ENCODE measurements at regions not wholly inside any gene's neighbourhood (a gene's known extent, or its start where the extent isn't known, plus 50 kb on each side); places are given as distances from the start of the nearest gene placed in this dataset.
"Not testable (repeated sequence)": the region's sequence is repeated elsewhere in the genome, so short reads cannot be mapped to it uniquely, and the experiment has no call there.

- Histone ChIP-seq H3K4me3 (ENCODE audit: low read length) (no peak overlapping the region), H3K27ac (ENCODE audit: low read depth, low read length) (no peak overlapping the region), H3K36me3 (ENCODE audit: insufficient read depth, low read length) (no peaks in the 10 kb centered on the region), H3K9me3 (ENCODE audit: low read length) (no peaks in the 10 kb centered on the region), H3K4me1 (ENCODE audit: insufficient read depth, low read length) (no peaks in the 10 kb centered on the region), H3K27me3 (ENCODE audit: insufficient read depth, low read length, poor library complexity, severe bottlenecking) (no peaks in the 10 kb centered on the region)
- Mint-ChIP-seq H3K4me1 (no peaks in the 10 kb centered on the region), H3K4me3 (no peak overlapping the region), H3K27ac (no peak overlapping the region), H3K9me3 (peaks cover 0 to 5% (median 2%) of the 10 kb centered on the region in 5 donors), H3K36me3 (no peaks in the 10 kb centered on the region), H3K27me3 (no peaks in the 10 kb centered on the region)
- CTCF ChIA-PET: no interaction called here
- DNase-seq: no peak
- POLR2A ChIA-PET: no interaction called here
Measured at GRCh38 chr6:85006362-85006761, 242.0 kb upstream of the TBX18 start.

GRCh38 chr6:85005494-85005893 is 241.1 kb upstream of the TBX18 start:
- H3K4me1 Mint-ChIP-seq: no peaks in the 10 kb centered on the region
- no peaks in the 10 kb centered on the region for H3K9me3 ChIP-seq (ENCODE audit: low read length)
- no peak for DNase-seq
- H3K27ac ChIP-seq (ENCODE audit: low read depth, low read length): no peak overlapping the region
- ChIA-PET POLR2A (no interaction called here), CTCF (no interaction called here)
- no peaks in the 10 kb centered on the region for H3K36me3 Mint-ChIP-seq
- H3K27me3 Mint-ChIP-seq: no peaks in the 10 kb centered on the region
- H3K27ac Mint-ChIP-seq: no peak overlapping the region
- no peak overlapping the region for H3K4me3 ChIP-seq (ENCODE audit: low read length)
- no peaks in the 10 kb centered on the region for H3K27me3 ChIP-seq (ENCODE audit: insufficient read depth, low read length, poor library complexity, severe bottlenecking)
- H3K36me3 ChIP-seq (ENCODE audit: insufficient read depth, low read length): no peaks in the 10 kb centered on the region
- H3K4me3 Mint-ChIP-seq: no peak overlapping the region
- H3K9me3 Mint-ChIP-seq: peaks cover 0 to 5% (median 2%) of the 10 kb centered on the region in 5 donors
- H3K4me1 ChIP-seq (ENCODE audit: insufficient read depth, low read length): no peaks in the 10 kb centered on the region

GRCh38 chr6:85004361-85004995 is 240.1 kb upstream of the TBX18 start:
- no peaks in the 10 kb centered on the region for H3K27me3 Mint-ChIP-seq
- Histone ChIP-seq H3K36me3 (ENCODE audit: insufficient read depth, low read length) (no peaks in the 10 kb centered on the region), H3K4me1 (ENCODE audit: insufficient read depth, low read length) (no peaks in the 10 kb centered on the region), H3K27ac (ENCODE audit: low read depth, low read length) (no peak overlapping the region), H3K27me3 (ENCODE audit: insufficient read depth, low read length, poor library complexity, severe bottlenecking) (no peaks in the 10 kb centered on the region), H3K9me3 (ENCODE audit: low read length) (no peaks in the 10 kb centered on the region), H3K4me3 (ENCODE audit: low read length) (no peak overlapping the region)
- peaks cover 0 to 5% (median 2%) of the 10 kb centered on the region in 5 donors for H3K9me3 Mint-ChIP-seq
- ChIA-PET POLR2A (no interaction called here), CTCF (no interaction called here)
- no peak overlapping the region for H3K4me3 Mint-ChIP-seq
- no peaks in the 10 kb centered on the region for H3K4me1 Mint-ChIP-seq
- no peak overlapping the region for H3K27ac Mint-ChIP-seq
- DNase-seq: no peak
- no peaks in the 10 kb centered on the region for H3K36me3 Mint-ChIP-seq

- no peaks in the 10 kb centered on the region for H3K36me3 ChIP-seq (ENCODE audit: insufficient read depth, low read length)
- ChIA-PET POLR2A (no interaction called here), CTCF (no interaction called here)
- H3K27ac ChIP-seq (ENCODE audit: low read depth, low read length): no peak overlapping the region
- Mint-ChIP-seq H3K36me3 (no peaks in the 10 kb centered on the region), H3K9me3 (peaks cover 1 to 5% (median 2%) of the 10 kb centered on the region in 5 donors), H3K4me1 (no peaks in the 10 kb centered on the region), H3K27ac (no peak overlapping the region), H3K27me3 (no peaks in the 10 kb centered on the region), H3K4me3 (no peak overlapping the region)
- H3K27me3 ChIP-seq (ENCODE audit: insufficient read depth, low read length, poor library complexity, severe bottlenecking): no peaks in the 10 kb centered on the region
- H3K4me1 ChIP-seq (ENCODE audit: insufficient read depth, low read length): no peaks in the 10 kb centered on the region
- DNase-seq: no peak
- no peak overlapping the region for H3K4me3 ChIP-seq (ENCODE audit: low read length)
- no peaks in the 10 kb centered on the region for H3K9me3 ChIP-seq (ENCODE audit: low read length)
Measured at GRCh38 chr6:85002847-85003246, 238.4 kb upstream of the TBX18 start.

- Histone ChIP-seq H3K9me3 (ENCODE audit: low read length) (no peaks in the 10 kb centered on the region), H3K36me3 (ENCODE audit: insufficient read depth, low read length) (no peaks in the 10 kb centered on the region), H3K4me3 (ENCODE audit: low read length) (no peak overlapping the region), H3K27ac (ENCODE audit: low read depth, low read length) (no peak overlapping the region), H3K4me1 (ENCODE audit: insufficient read depth, low read length) (no peaks in the 10 kb centered on the region), H3K27me3 (ENCODE audit: insufficient read depth, low read length, poor library complexity, severe bottlenecking) (no peaks in the 10 kb centered on the region)
- Mint-ChIP-seq H3K4me1 (no peaks in the 10 kb centered on the region), H3K36me3 (no peaks in the 10 kb centered on the region), H3K27ac (no peak overlapping the region), H3K4me3 (no peak overlapping the region), H3K9me3 (peaks cover 2 to 7% (median 2%) of the 10 kb centered on the region in 5 donors), H3K27me3 (no peaks in the 10 kb centered on the region)
- ChIA-PET POLR2A (no interaction called here), CTCF (no interaction called here)
- no peak for DNase-seq
Measured at GRCh38 chr6:85000001-85000400, 235.6 kb upstream of the TBX18 start.

- CTCF ChIA-PET: no interaction called here
- no peaks in the 10 kb centered on the region for H3K4me1 Mint-ChIP-seq
- DNase-seq: no peak
- Histone ChIP-seq H3K4me3 (ENCODE audit: low read length) (no peak overlapping the region), H3K36me3 (ENCODE audit: insufficient read depth, low read length) (no peaks in the 10 kb centered on the region), H3K27me3 (ENCODE audit: insufficient read depth, low read length, poor library complexity, severe bottlenecking) (no peaks in the 10 kb centered on the region), H3K4me1 (ENCODE audit: insufficient read depth, low read length) (no peaks in the 10 kb centered on the region), H3K9me3 (ENCODE audit: low read length) (no peaks in the 10 kb centered on the region), H3K27ac (ENCODE audit: low read depth, low read length) (no peak overlapping the region)
- H3K36me3 Mint-ChIP-seq: no peaks in the 10 kb centered on the region
- H3K4me3 Mint-ChIP-seq: no peak overlapping the region
- no peaks in the 10 kb centered on the region for H3K27me3 Mint-ChIP-seq
- POLR2A ChIA-PET: no interaction called here
- no peak overlapping the region for H3K27ac Mint-ChIP-seq
- peaks cover under 1 to 7% (median 3%) of the 10 kb centered on the region in 5 donors for H3K9me3 Mint-ChIP-seq
Measured at GRCh38 chr6:84998223-84998622, 233.8 kb upstream of the TBX18 start.

- H3K4me1 Mint-ChIP-seq; H3K27me3 ChIP-seq (ENCODE audit: insufficient read depth, low read length, poor library complexity, severe bottlenecking); DNase-seq; H3K36me3 Mint-ChIP-seq; POLR2A ChIA-PET; H3K4me3 Mint-ChIP-seq; H3K27ac ChIP-seq (ENCODE audit: low read depth, low read length); H3K4me1 ChIP-seq (ENCODE audit: insufficient read depth, low read length); H3K36me3 ChIP-seq (ENCODE audit: insufficient read depth, low read length); H3K27me3 Mint-ChIP-seq; CTCF ChIA-PET; H3K9me3 ChIP-seq (ENCODE audit: low read length); H3K4me3 ChIP-seq (ENCODE audit: low read length); H3K27ac Mint-ChIP-seq: not testable (repeated sequence)
- H3K9me3 Mint-ChIP-seq: peaks cover 10 to 34% (median 29%) of the 10 kb centered on the region in 5 donors
Measured at GRCh38 chr6:84988766-84989165, 224.4 kb upstream of the TBX18 start.

- POLR2A ChIA-PET; DNase-seq; H3K4me3 ChIP-seq (ENCODE audit: low read length); H3K4me1 ChIP-seq (ENCODE audit: insufficient read depth, low read length); H3K36me3 Mint-ChIP-seq; H3K9me3 ChIP-seq (ENCODE audit: low read length); H3K27ac ChIP-seq (ENCODE audit: low read depth, low read length); H3K4me3 Mint-ChIP-seq; H3K27ac Mint-ChIP-seq; H3K27me3 ChIP-seq (ENCODE audit: insufficient read depth, low read length, poor library complexity, severe bottlenecking); H3K36me3 ChIP-seq (ENCODE audit: insufficient read depth, low read length); H3K27me3 Mint-ChIP-seq; H3K4me1 Mint-ChIP-seq; CTCF ChIA-PET: not testable (repeated sequence)
- H3K9me3 Mint-ChIP-seq: peaks cover 4 to 21% (median 13%) of the 10 kb centered on the region in 5 donors
Measured at GRCh38 chr6:84985490-84985889, 221.1 kb upstream of the TBX18 start.

- Mint-ChIP-seq H3K4me3 (no peak overlapping the region), H3K4me1 (no peaks in the 10 kb centered on the region), H3K27ac (no peak overlapping the region), H3K36me3 (no peaks in the 10 kb centered on the region), H3K27me3 (no peaks in the 10 kb centered on the region), H3K9me3 (peaks cover 1 to 11% (median 4%) of the 10 kb centered on the region in 5 donors)
- ChIA-PET POLR2A (no interaction called here), CTCF (no interaction called here)
- Histone ChIP-seq H3K36me3 (ENCODE audit: insufficient read depth, low read length) (no peaks in the 10 kb centered on the region), H3K27ac (ENCODE audit: low read depth, low read length) (no peak overlapping the region), H3K4me3 (ENCODE audit: low read length) (no peak overlapping the region), H3K4me1 (ENCODE audit: insufficient read depth, low read length) (no peaks in the 10 kb centered on the region), H3K27me3 (ENCODE audit: insufficient read depth, low read length, poor library complexity, severe bottlenecking) (no peaks in the 10 kb centered on the region), H3K9me3 (ENCODE audit: low read length) (no peaks in the 10 kb centered on the region)
- no peak for DNase-seq
Measured at GRCh38 chr6:84979541-84979940, 215.1 kb upstream of the TBX18 start.

All from CD8-positive, alpha-beta memory T cell (primary cell).